ENCODE measurements at regions not wholly inside any gene's neighbourhood (a gene's known extent, or its start where the extent isn't known, plus 50 kb on each side); places are given as distances from the start of the nearest gene placed in this dataset.

GRCh38 chr16:64144617-64145016 is 977.2 kb downstream of the CDH11 start:
- no peaks in the 10 kb centered on the region for H3K36me3 Mint-ChIP-seq (ENCODE audit: insufficient read depth in 1 of 3, low read depth in 3 of 3)

More at GRCh38 chr16:64144617-64145016, 977.2 kb downstream of the CDH11 start:
- TF ChIP-seq, protein P1, sequence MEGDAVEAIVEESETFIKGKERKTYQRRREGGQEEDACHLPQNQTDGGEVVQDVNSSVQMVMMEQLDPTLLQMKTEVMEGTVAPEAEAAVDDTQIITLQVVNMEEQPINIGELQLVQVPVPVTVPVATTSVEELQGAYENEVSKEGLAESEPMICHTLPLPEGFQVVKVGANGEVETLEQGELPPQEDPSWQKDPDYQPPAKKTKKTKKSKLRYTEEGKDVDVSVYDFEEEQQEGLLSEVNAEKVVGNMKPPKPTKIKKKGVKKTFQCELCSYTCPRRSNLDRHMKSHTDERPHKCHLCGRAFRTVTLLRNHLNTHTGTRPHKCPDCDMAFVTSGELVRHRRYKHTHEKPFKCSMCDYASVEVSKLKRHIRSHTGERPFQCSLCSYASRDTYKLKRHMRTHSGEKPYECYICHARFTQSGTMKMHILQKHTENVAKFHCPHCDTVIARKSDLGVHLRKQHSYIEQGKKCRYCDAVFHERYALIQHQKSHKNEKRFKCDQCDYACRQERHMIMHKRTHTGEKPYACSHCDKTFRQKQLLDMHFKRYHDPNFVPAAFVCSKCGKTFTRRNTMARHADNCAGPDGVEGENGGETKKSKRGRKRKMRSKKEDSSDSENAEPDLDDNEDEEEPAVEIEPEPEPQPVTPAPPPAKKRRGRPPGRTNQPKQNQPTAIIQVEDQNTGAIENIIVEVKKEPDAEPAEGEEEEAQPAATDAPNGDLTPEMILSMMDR (conservative IDR thresholded peaks at IDR 0.05), result no peak
- WGBS (ENCODE audit: extremely low coverage, insufficient read length, low lambda C conversion rate), result no CpG with 5 or more reads among the region's 2 CpGs
- H2BK15ac ChIP-seq (ENCODE audit: low read depth, low read length), result no peak overlapping the region
- no peak overlapping the region for H3K56ac ChIP-seq (ENCODE audit: insufficient read length, low read depth, low read length)
- no peak overlapping the region for H4K8ac ChIP-seq (replicated peaks; ENCODE audit: insufficient read length, low read depth, low read length)
- no peak overlapping the region for H3K4me2 ChIP-seq (ENCODE audit: insufficient read depth, insufficient read length, low read length)
- H3K4me1 ChIP-seq (ENCODE audit: insufficient read depth, low read length), result no peaks in the 10 kb centered on the region
- H3K4ac ChIP-seq (ENCODE audit: low read depth, low read length), result no peak overlapping the region
- no peak overlapping the region for H3K18ac ChIP-seq (ENCODE audit: insufficient read length, low read depth, low read length)
- no peak overlapping the region for H2BK20ac ChIP-seq (ENCODE audit: low read depth, low read length, poor library complexity, severe bottlenecking)
- H2BK120ac ChIP-seq (ENCODE audit: low read depth, low read length, poor library complexity, severe bottlenecking), result no peak overlapping the region
- H4K5ac ChIP-seq (ENCODE audit: insufficient read length, low read depth, low read length), result no peak overlapping the region
- H3K14ac ChIP-seq (ENCODE audit: insufficient read depth, low read length), result no peak overlapping the region
- no peaks in the 10 kb centered on the region for H3K9me3 ChIP-seq (ENCODE audit: control insufficient read depth, low read depth, low read length)
- no peak overlapping the region for H2AK5ac ChIP-seq (ENCODE audit: insufficient read length, low read length)
- no peaks in the 10 kb centered on the region for H3K23me2 ChIP-seq (ENCODE audit: insufficient read length, low read depth, low read length, poor library complexity, severe bottlenecking)
- no peaks in the 10 kb centered on the region for H3K79me1 ChIP-seq (ENCODE audit: insufficient read depth, low read depth, low read length, poor library complexity, severe bottlenecking)
- Mint-ChIP-seq H3K27me3 (ENCODE audit: low read depth) (no peaks in the 10 kb centered on the region), H3K27ac (no peak overlapping the region; a peak in 1 of 7 replicates), H3K4me3 (no peak overlapping the region), H3K9me3 (0 out of 5 replicates have a peak, but pooled peaks cover 0 to 2% of the 10 kb centered on the region in 2 experiments), H3K4me1 (no peaks in the 10 kb centered on the region)
- DNase-seq, result no peak
- no peaks in the 10 kb centered on the region for H3K79me2 ChIP-seq (ENCODE audit: insufficient read depth, low read length)
- H3K23ac ChIP-seq (ENCODE audit: insufficient read length, low read depth, low read length), result no peak overlapping the region
- no peak overlapping the region for H3K27ac ChIP-seq (ENCODE audit: insufficient read length, low read depth, low read length)
- H4K91ac ChIP-seq (ENCODE audit: insufficient read length, low read depth, low read length), result no peak overlapping the region
- no peaks in the 10 kb centered on the region for H3K27me3 ChIP-seq (ENCODE audit: insufficient read depth, low read length)
- no peak overlapping the region for H2AFZ ChIP-seq (ENCODE audit: low read length)
- no peak overlapping the region for H2BK5ac ChIP-seq (ENCODE audit: insufficient read length, low read length)
- no peaks in the 10 kb centered on the region for H4K20me1 ChIP-seq (ENCODE audit: control insufficient read depth, insufficient read depth, insufficient read length)
- H3K9ac ChIP-seq (ENCODE audit: extremely low read depth, insufficient read length, low read length), result no peak overlapping the region
- H3T11ph ChIP-seq (ENCODE audit: low read length), result no peak overlapping the region
- H2BK12ac ChIP-seq (ENCODE audit: insufficient read length, low read depth, low read length), result no peak overlapping the region

Measured in H9 (cell line).